Stimulated activated CD8-positive, alpha-beta memory T cell treated with anti-CD3 and anti-CD28 coated beads, Interleukin-7, amount 100 ng/mL, for 48 hours (primary cell): ENCODE measurements at regions not wholly inside any gene's neighbourhood (a gene's known extent, or its start where the extent isn't known, plus 50 kb on each side); places are given as distances from the start of the nearest gene placed in this dataset.

Source experiments
- DNase-seq, 2 donors: peaks; one replicate each; pipeline ENCODE4 v3.0.0-alpha.2; 2020; ENCODE audit warnings: low read depth in 1 of 2; ENCODE audit errors: extremely low read depth in 1 of 2

GRCh38 chr10:98332623-98333269 lies 64.8 kb upstream of the LOXL4 start:
- no peak for DNase-seq

GRCh38 chr10:98331885-98332284 lies 63.9 kb upstream of the LOXL4 start:
- DNase-seq = no peak

- no peak for DNase-seq
Observed at GRCh38 chr10:98330987-98331386, 63.0 kb upstream of the LOXL4 start.

GRCh38 chr10:98328640-98329039 lies 60.6 kb upstream of the LOXL4 start:
- DNase-seq = no peak

- DNase-seq = no peak
Observed at GRCh38 chr10:98328163-98328562, 60.2 kb upstream of the LOXL4 start.

GRCh38 chr10:98326621-98327027 lies 58.6 kb upstream of the LOXL4 start:
- DNase-seq = no peak

- peak in 1 of 2 donors; percentile 19 for DNase-seq
Observed at GRCh38 chr10:98323221-98324164, 55.5 kb upstream of the LOXL4 start.

GRCh38 chr10:98321186-98321780 lies 53.3 kb upstream of the LOXL4 start:
- no peak for DNase-seq

GRCh38 chr10:98320486-98321185 lies 52.6 kb upstream of the LOXL4 start:
- no peak for DNase-seq

- no peak for DNase-seq
Observed at GRCh38 chr10:98318861-98319260, 50.9 kb upstream of the LOXL4 start.
